IPS-20b (cell line): ENCODE measurements at regions not wholly inside any gene's neighbourhood (a gene's known extent, or its start where the extent isn't known, plus 50 kb on each side); places are given as distances from the start of the nearest gene placed in this dataset.
"Not testable (repeated sequence)": the region's sequence is repeated elsewhere in the genome, so short reads cannot be mapped to it uniquely, and the experiment has no call there.

Experiments
- H3K27ac ChIP-seq: one replicate; pipeline ENCODE4 v1.5.1; 2013; ENCODE audit warnings: low read length
- H3K27me3 ChIP-seq: 2 replicates; pipeline ENCODE4 v1.6.1; 2013; ENCODE audit warnings: mild to moderate bottlenecking, low read length, inconsistent platforms; ENCODE audit not compliant: insufficient read depth
- H3K36me3 ChIP-seq: 2 replicates; pipeline ENCODE4 v1.6.1; 2013; ENCODE audit warnings: low read depth, mild to moderate bottlenecking, inconsistent platforms, low read length, moderate library complexity; ENCODE audit not compliant: insufficient read depth
- H3K4me1 ChIP-seq: 2 replicates; pipeline ENCODE4 v1.6.1; 2013; ENCODE audit warnings: mild to moderate bottlenecking, control low read depth, inconsistent platforms, low read length, moderate library complexity; ENCODE audit not compliant: insufficient read depth
- H3K4me3 ChIP-seq: 2 replicates; pipeline ENCODE4 v1.5.1; 2013; ENCODE audit warnings: mild to moderate bottlenecking, low read length, inconsistent platforms
- H3K9ac ChIP-seq: 2 replicates; pipeline ENCODE4 v1.6.1; 2013; ENCODE audit warnings: low read depth, mild to moderate bottlenecking, inconsistent platforms, low read length, moderate library complexity
- H3K9me3 ChIP-seq: 2 replicates; pipeline ENCODE4 v1.6.1; 2013; ENCODE audit warnings: mild to moderate bottlenecking, low read depth, low read length, inconsistent platforms; ENCODE audit not compliant: insufficient read depth

DNA sequence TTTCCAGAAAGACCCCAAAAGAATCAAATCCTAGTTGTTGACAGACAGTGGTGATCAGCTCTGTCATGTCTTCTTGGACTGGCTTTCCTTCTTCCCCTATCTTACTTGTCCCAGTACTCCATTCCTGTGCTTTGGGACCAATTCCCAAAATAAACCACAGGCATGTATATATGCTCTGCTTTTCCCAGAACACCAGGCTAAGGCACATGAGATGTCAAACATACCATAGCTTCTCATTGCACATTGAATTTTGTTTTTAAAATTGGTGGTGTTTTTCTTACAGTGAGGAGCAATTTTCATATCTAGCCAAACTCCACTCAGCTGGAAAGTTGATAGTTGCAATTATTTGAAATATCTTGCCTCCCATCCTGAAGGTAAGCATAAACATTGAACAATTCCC is 88.9 kb upstream of the RGPD4 start:
- H3K27me3 ChIP-seq: no peaks in the 10 kb centered on the region
- H3K9ac ChIP-seq: no peak overlapping the region

GRCh38 chr2:107738266-107738665 is 88.4 kb upstream of the RGPD4 start:
- H3K4me1 ChIP-seq: no peaks in the 10 kb centered on the region
- H3K9me3 ChIP-seq: no peaks in the 10 kb centered on the region
- H3K27me3 ChIP-seq: no peaks in the 10 kb centered on the region
- no peak overlapping the region for H3K4me3 ChIP-seq
- H3K9ac ChIP-seq: no peak overlapping the region
- no peaks in the 10 kb centered on the region for H3K36me3 ChIP-seq
- H3K27ac ChIP-seq: no peak overlapping the region

More for the DNA sequence above, 88.9 kb upstream of the RGPD4 start:
- no peaks in the 10 kb centered on the region for H3K36me3 ChIP-seq
- H3K4me3 ChIP-seq: no peak overlapping the region
- H3K4me1 ChIP-seq: no peaks in the 10 kb centered on the region
- no peak overlapping the region for H3K27ac ChIP-seq
- H3K9me3 ChIP-seq: no peaks in the 10 kb centered on the region

DNA sequence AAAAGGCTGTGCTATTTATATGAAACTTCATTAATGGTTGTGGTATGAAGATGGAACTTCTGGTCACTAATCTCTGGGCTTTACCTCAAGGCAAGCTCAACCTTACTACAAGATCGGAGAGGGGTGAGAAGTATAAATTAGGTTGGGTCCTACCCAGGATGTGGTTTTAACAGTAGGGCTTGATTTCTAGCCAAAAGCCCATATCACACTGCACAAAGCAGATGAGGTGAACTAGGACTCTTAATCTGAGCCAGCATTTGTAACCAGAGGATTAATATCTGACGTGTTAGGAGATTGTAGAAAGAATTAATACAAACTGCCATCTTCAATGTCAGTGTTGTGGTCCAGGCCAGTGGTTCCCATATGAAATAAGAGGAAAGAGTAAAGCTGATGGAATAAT is 86.4 kb upstream of the RGPD4 start:
- Histone ChIP-seq H3K27ac (no peak overlapping the region), H3K9ac (no peak overlapping the region), H3K9me3 (no peaks in the 10 kb centered on the region), H3K4me1 (no peaks in the 10 kb centered on the region), H3K4me3 (no peak overlapping the region), H3K36me3 (no peaks in the 10 kb centered on the region), H3K27me3 (no peaks in the 10 kb centered on the region)

DNA sequence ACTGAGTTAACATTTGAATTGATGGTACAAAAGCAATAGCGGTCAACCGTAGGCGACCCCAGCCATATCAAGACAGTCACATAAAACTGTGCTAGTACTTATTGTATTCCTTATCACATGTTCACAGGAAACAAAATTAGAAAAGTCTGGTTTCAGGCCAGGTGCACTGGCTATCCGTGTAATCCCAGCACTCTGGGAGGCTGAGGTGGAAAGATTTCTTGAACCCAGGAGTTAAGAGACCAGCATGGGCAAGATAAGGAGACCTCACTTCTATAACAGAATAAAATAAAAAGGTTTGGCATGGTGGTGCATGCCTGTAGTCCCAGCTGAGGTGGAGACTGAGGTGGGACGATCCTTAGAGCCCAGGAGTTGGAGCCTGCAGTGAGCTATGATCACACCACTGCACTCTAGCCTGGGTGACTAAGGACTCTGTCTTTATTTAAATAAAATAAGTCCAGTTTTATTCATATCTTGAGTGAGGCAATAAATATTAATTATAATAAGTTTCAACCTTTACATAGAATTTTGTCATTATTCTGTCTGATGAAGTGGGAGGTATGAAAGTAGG is 84.1 kb upstream of the RGPD4 start:
- H3K36me3 ChIP-seq: no peaks in the 10 kb centered on the region
- no peak overlapping the region for H3K9ac ChIP-seq
- no peak overlapping the region for H3K27ac ChIP-seq
- no peaks in the 10 kb centered on the region for H3K27me3 ChIP-seq
- no peaks in the 10 kb centered on the region for H3K4me1 ChIP-seq
- no peaks in the 10 kb centered on the region for H3K9me3 ChIP-seq
- no peak overlapping the region for H3K4me3 ChIP-seq

DNA sequence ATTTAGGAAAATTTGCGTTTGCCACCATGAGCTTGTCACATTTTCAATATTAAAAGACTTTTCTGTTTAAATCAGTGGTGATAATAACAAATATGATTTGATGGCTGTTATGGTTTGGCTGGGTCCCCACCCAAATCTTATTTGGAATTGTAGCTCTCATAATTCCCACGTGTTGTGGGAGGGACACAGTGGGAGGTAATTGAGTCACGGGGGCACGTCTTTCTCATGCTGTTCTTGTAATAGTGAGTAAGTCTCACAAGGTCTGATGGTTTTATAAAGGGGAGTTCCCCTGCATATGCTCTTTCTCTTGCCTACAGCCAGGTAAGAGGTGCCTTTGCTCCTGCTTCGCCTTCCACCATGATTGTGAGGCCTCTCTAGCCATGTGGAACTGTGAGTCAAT is 83.4 kb upstream of the RGPD4 start:
- Histone ChIP-seq H3K9ac (no peak overlapping the region), H3K4me1 (no peaks in the 10 kb centered on the region), H3K36me3 (no peaks in the 10 kb centered on the region), H3K27ac (no peak overlapping the region), H3K4me3 (no peak overlapping the region), H3K27me3 (no peaks in the 10 kb centered on the region), H3K9me3 (no peaks in the 10 kb centered on the region)

GRCh38 chr2:107745100-107745499 is 81.6 kb upstream of the RGPD4 start:
- no peaks in the 10 kb centered on the region for H3K9me3 ChIP-seq
- no peak overlapping the region for H3K27ac ChIP-seq
- no peaks in the 10 kb centered on the region for H3K27me3 ChIP-seq
- H3K4me3 ChIP-seq: no peak overlapping the region
- no peak overlapping the region for H3K9ac ChIP-seq
- no peaks in the 10 kb centered on the region for H3K36me3 ChIP-seq
- no peaks in the 10 kb centered on the region for H3K4me1 ChIP-seq

DNA sequence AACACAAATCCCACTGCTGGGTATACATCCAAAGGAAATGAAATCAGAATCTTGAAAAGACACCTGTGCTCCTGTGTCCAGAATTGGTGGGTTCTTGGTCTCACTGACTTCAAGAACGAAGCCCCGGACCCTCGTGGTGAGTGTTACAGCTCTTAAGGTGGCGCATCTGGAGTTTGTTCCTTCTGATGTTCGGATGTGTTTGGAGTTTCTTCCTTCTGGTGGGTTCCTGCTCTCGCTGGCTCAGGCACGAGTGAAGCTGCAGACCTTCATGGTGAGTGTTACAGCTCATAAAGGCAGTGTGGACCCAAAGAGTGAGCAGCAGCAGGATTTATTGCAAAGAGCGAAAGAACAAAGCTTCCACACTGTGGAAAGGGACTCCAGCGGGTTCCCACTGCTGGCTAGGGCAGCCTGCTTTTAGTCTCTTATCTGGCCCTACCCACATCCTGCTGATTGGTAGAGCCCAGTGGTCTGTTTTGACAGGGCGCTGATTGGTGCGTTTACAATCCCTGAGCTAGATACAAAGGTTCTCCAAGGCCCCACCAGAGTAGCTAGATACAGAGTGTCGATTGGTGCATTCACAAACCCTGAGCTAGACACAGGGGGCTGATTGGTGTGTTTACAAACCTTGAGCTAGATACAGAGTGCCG is 80.0 kb upstream of the RGPD4 start:
- H3K4me3 ChIP-seq, H3K4me1 ChIP-seq, H3K27me3 ChIP-seq, H3K9ac ChIP-seq, H3K36me3 ChIP-seq, H3K27ac ChIP-seq, H3K9me3 ChIP-seq: not testable (repeated sequence)

GRCh38 chr2:107747199-107747963 is 79.3 kb upstream of the RGPD4 start:
- not testable (repeated sequence) for H3K9me3 ChIP-seq, H3K27ac ChIP-seq, H3K9ac ChIP-seq, H3K27me3 ChIP-seq, H3K4me3 ChIP-seq, H3K4me1 ChIP-seq, H3K36me3 ChIP-seq

GRCh38 chr2:107747964-107748583 is 78.6 kb upstream of the RGPD4 start:
- no peaks in the 10 kb centered on the region for H3K36me3 ChIP-seq
- no peak overlapping the region for H3K9ac ChIP-seq
- H3K9me3 ChIP-seq: no peaks in the 10 kb centered on the region
- no peaks in the 10 kb centered on the region for H3K27me3 ChIP-seq
- H3K4me3 ChIP-seq: no peak overlapping the region
- H3K4me1 ChIP-seq: no peaks in the 10 kb centered on the region
- H3K27ac ChIP-seq: no peak overlapping the region

DNA sequence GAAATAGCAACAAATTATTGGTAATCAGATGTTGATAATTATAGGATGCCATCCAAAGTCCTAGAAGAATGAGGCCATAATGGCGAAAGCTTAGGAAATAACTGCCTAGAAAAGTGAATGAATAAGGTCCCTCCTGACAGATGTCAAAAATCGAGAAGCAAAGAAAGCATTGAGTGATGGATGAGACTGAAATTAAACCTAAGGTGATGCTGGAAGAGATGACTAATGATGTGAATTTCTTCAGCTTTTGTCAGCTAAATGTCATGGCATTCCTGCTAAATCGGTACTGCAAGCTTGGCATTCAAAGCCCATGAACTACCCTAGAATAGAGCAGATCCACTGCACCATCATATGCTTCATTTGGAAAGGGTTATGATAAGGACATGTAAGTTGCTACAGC is 74.8 kb upstream of the RGPD4 start:
- Histone ChIP-seq H3K9me3 (no peaks in the 10 kb centered on the region), H3K4me3 (no peak overlapping the region), H3K27me3 (no peaks in the 10 kb centered on the region), H3K4me1 (no peaks in the 10 kb centered on the region), H3K36me3 (no peaks in the 10 kb centered on the region), H3K27ac (no peak overlapping the region), H3K9ac (no peak overlapping the region)

GRCh38 chr2:107753806-107754205 is 72.9 kb upstream of the RGPD4 start:
- H3K27ac ChIP-seq, H3K4me3 ChIP-seq, H3K4me1 ChIP-seq, H3K9me3 ChIP-seq, H3K36me3 ChIP-seq, H3K9ac ChIP-seq, H3K27me3 ChIP-seq: not testable (repeated sequence)

DNA sequence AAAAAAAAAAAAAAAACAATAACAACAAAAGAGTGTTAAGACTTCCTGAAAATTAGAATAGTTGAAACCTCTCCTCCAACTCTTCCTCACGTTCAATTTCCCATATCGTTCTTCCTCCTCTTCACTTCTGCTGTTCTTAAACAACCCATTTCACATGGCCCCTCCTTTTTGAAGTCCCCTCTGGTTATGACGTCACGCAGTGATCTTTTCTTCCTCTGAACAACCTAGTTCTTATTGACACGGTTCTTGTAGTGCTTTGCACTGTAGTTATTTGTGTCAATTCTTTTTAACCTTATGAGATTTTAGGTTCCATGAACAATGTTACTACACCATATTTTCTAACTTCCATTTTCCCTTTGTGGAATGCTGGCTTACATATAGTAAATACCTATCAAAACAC is 69.5 kb upstream of the RGPD4 start:
- no peaks in the 10 kb centered on the region for H3K27me3 ChIP-seq
- H3K36me3 ChIP-seq: no peaks in the 10 kb centered on the region
- no peak overlapping the region for H3K27ac ChIP-seq
- no peaks in the 10 kb centered on the region for H3K4me1 ChIP-seq
- H3K9me3 ChIP-seq: no peaks in the 10 kb centered on the region
- no peak overlapping the region for H3K9ac ChIP-seq
- H3K4me3 ChIP-seq: no peak overlapping the region
